ENCODE measurements at regions not wholly inside any gene's neighbourhood (a gene's known extent, or its start where the extent isn't known, plus 50 kb on each side); places are given as distances from the start of the nearest gene placed in this dataset.

GRCh38 chr3:13723676-13724207 lies 156.1 kb downstream of the WNT7A start:
- Mint-ChIP-seq H3K36me3 (ENCODE audit: insufficient read depth, unreplicated experiment) (no peaks in the 10 kb centered on the region), H3K4me3 (ENCODE audit: low read depth, unreplicated experiment) (no peak overlapping the region), H3K9me3 (ENCODE audit: low read depth, unreplicated experiment) (peaks cover 4% of the 10 kb centered on the region), H3K27ac (ENCODE audit: unreplicated experiment) (no peak overlapping the region), H3K27me3 (ENCODE audit: unreplicated experiment) (peaks cover 45% of the 10 kb centered on the region), H3K4me1 (ENCODE audit: low read depth, unreplicated experiment) (no peaks in the 10 kb centered on the region)
- TF ChIP-seq, protein P1, sequence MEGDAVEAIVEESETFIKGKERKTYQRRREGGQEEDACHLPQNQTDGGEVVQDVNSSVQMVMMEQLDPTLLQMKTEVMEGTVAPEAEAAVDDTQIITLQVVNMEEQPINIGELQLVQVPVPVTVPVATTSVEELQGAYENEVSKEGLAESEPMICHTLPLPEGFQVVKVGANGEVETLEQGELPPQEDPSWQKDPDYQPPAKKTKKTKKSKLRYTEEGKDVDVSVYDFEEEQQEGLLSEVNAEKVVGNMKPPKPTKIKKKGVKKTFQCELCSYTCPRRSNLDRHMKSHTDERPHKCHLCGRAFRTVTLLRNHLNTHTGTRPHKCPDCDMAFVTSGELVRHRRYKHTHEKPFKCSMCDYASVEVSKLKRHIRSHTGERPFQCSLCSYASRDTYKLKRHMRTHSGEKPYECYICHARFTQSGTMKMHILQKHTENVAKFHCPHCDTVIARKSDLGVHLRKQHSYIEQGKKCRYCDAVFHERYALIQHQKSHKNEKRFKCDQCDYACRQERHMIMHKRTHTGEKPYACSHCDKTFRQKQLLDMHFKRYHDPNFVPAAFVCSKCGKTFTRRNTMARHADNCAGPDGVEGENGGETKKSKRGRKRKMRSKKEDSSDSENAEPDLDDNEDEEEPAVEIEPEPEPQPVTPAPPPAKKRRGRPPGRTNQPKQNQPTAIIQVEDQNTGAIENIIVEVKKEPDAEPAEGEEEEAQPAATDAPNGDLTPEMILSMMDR (IDR thresholded peaks at IDR 0.05; ENCODE audit: unreplicated experiment): no peak
- intact Hi-C loops (cut with micrococcal nuclease; ENCODE audit: unreplicated experiment): no loop called here
- DNase-seq: no peak
- BruUV-seq (replicated peaks): no TSS peak
- CTCF ChIA-PET: no interaction called here

- TF ChIP-seq, protein P1 (IDR thresholded peaks at IDR 0.05; ENCODE audit: unreplicated experiment): no peak
- peaks cover 4% of the 10 kb centered on the region for H3K9me3 Mint-ChIP-seq (ENCODE audit: low read depth, unreplicated experiment)
- H3K27ac Mint-ChIP-seq (ENCODE audit: unreplicated experiment): no peak overlapping the region
- no peaks in the 10 kb centered on the region for H3K36me3 Mint-ChIP-seq (ENCODE audit: insufficient read depth, unreplicated experiment)
- no peak overlapping the region for H3K4me3 Mint-ChIP-seq (ENCODE audit: low read depth, unreplicated experiment)
- no TSS peak for BruUV-seq (replicated peaks)
- intact Hi-C loops (cut with micrococcal nuclease; ENCODE audit: unreplicated experiment): no loop called here
- H3K4me1 Mint-ChIP-seq (ENCODE audit: low read depth, unreplicated experiment): no peaks in the 10 kb centered on the region
- DNase-seq: no peak
- CTCF ChIA-PET: no interaction called here
- H3K27me3 Mint-ChIP-seq (ENCODE audit: unreplicated experiment): peaks cover 48% of the 10 kb centered on the region
Observed at GRCh38 chr3:13722178-13722577, 157.7 kb downstream of the WNT7A start.

GRCh38 chr3:13718436-13718835 lies 161.4 kb downstream of the WNT7A start:
- intact Hi-C loops (cut with micrococcal nuclease; ENCODE audit: unreplicated experiment): no loop called here
- peaks cover under 1% of the 10 kb centered on the region for H3K36me3 Mint-ChIP-seq (ENCODE audit: insufficient read depth, unreplicated experiment)
- BruUV-seq (replicated peaks): no TSS peak
- no peak for DNase-seq
- H3K9me3 Mint-ChIP-seq (ENCODE audit: low read depth, unreplicated experiment): peaks cover 6% of the 10 kb centered on the region
- TF ChIP-seq, protein P1 (IDR thresholded peaks at IDR 0.05; ENCODE audit: unreplicated experiment): no peak
- H3K27ac Mint-ChIP-seq (ENCODE audit: unreplicated experiment): no peak overlapping the region
- CTCF ChIA-PET: interaction anchor here (1.1 kb wide), 1 partner anchor 162 kb away, joined by 4 read pairs; the partner anchor contains the start of gene WNT7A
- peaks cover 58% of the 10 kb centered on the region for H3K27me3 Mint-ChIP-seq (ENCODE audit: unreplicated experiment)
- no peaks in the 10 kb centered on the region for H3K4me1 Mint-ChIP-seq (ENCODE audit: low read depth, unreplicated experiment)
- H3K4me3 Mint-ChIP-seq (ENCODE audit: low read depth, unreplicated experiment): no peak overlapping the region

GRCh38 chr3:13718000-13718399 lies 161.9 kb downstream of the WNT7A start:
- peaks cover 58% of the 10 kb centered on the region for H3K27me3 Mint-ChIP-seq (ENCODE audit: unreplicated experiment)
- intact Hi-C loops (cut with micrococcal nuclease; ENCODE audit: unreplicated experiment): no loop called here
- TF ChIP-seq, protein P1 (IDR thresholded peaks at IDR 0.05; ENCODE audit: unreplicated experiment): no peak
- DNase-seq: no peak
- peaks cover 4% of the 10 kb centered on the region for H3K36me3 Mint-ChIP-seq (ENCODE audit: insufficient read depth, unreplicated experiment)
- H3K4me3 Mint-ChIP-seq (ENCODE audit: low read depth, unreplicated experiment): no peak overlapping the region
- H3K27ac Mint-ChIP-seq (ENCODE audit: unreplicated experiment): no peak overlapping the region
- no peaks in the 10 kb centered on the region for H3K4me1 Mint-ChIP-seq (ENCODE audit: low read depth, unreplicated experiment)
- peaks cover 7% of the 10 kb centered on the region for H3K9me3 Mint-ChIP-seq (ENCODE audit: low read depth, unreplicated experiment)
- BruUV-seq (replicated peaks): no TSS peak
- CTCF ChIA-PET: interaction anchor here (1.1 kb wide), 1 partner anchor 162 kb away, joined by 4 read pairs; the partner anchor contains the start of gene WNT7A
